Panc1 (cell line): ENCODE measurements at regions not wholly inside any gene's neighbourhood (a gene's known extent, or its start where the extent isn't known, plus 50 kb on each side); places are given as distances from the start of the nearest gene placed in this dataset.

Experiments
- ATAC-seq: fragments of 200-7000 bp; cut with Tn5 transposase; 2 replicates; pipeline ENCODE4 v1.9.1; 2020; ENCODE audit warnings: mild to moderate bottlenecking, moderate library complexity
- BruUV-seq: library from RNA; stranded (reverse); fragments of 400-500 nt; replicated peaks from 2 replicates; lab custom pipeline; 2021; lab: Mats Ljungman, UMichigan
- CTCF ChIA-PET: fragments of 300-600 bp; sonication (Branson Sonifier 250); formaldehyde crosslinking; loops from one replicate; lab custom pipeline; 2022; ENCODE audit warnings: antibody characterized with exemption; lab: Charles Lee
- POLR2A ChIA-PET: fragments of 300-600 bp; sonication (Branson Sonifier 250); formaldehyde crosslinking; loops from one replicate; lab custom pipeline; 2022; ENCODE audit warnings: antibody characterized with exemption; lab: Charles Lee
- DNase-seq: peaks from one replicate; pipeline ENCODE4 v3.0.0-alpha.2; 2010; ENCODE audit warnings: low read depth, low spot score
- H3K27ac ChIP-seq: 2 replicates; pipeline ENCODE4 v1.5.1; 2011; ENCODE audit warnings: mild to moderate bottlenecking, low read length, inconsistent platforms
- H3K27me3 ChIP-seq: fragments of 200-500 bp; sonication (Bioruptor generic); 2 replicates; pipeline ENCODE4 v1.6.0; 2014; ENCODE audit warnings: low read length, inconsistent platforms; ENCODE audit not compliant: control insufficient read depth, insufficient read depth
- H3K36me3 ChIP-seq: fragments of 200-500 bp; sonication (Bioruptor generic); 2 replicates; pipeline ENCODE4 v1.5.1; 2014; ENCODE audit warnings: inconsistent platforms, mild to moderate bottlenecking, low read length, moderate library complexity; ENCODE audit not compliant: control insufficient read depth, insufficient read depth
- H3K4me1 ChIP-seq: 2 replicates; pipeline ENCODE4 v1.5.1; 2011; ENCODE audit warnings: inconsistent platforms, mild to moderate bottlenecking, low read length, moderate library complexity; ENCODE audit not compliant: control insufficient read depth, insufficient read depth
- H3K4me3 ChIP-seq, 2 experiments: 2 replicates each; pipeline ENCODE4 v1.5.1; 2011 to 2012; ENCODE audit warnings: low read depth in 2 of 2, low read length in 2 of 2, mild to moderate bottlenecking in 2 of 2, inconsistent platforms in 1 of 2, moderate library complexity in 1 of 2
- H3K9me3 ChIP-seq: fragments of 200-500 bp; sonication (Bioruptor generic); 2 replicates; pipeline ENCODE4 v1.5.1; 2014; ENCODE audit warnings: low read depth, mild to moderate bottlenecking, inconsistent platforms, low read length, moderate library complexity; ENCODE audit not compliant: control insufficient read depth, insufficient read depth
- CTCF ChIP-seq: fragments of 450-650 bp; IDR thresholded peaks from 2 replicates; pipeline ENCODE4 v1.5.1; 2017; ENCODE audit warnings: mild to moderate bottlenecking
- POLR2AphosphoS5 ChIP-seq: IDR thresholded peaks from 2 replicates; pipeline ENCODE4 v1.6.1; 2012; ENCODE audit warnings: mild to moderate bottlenecking, low read depth, low read length, moderate library complexity
- REST ChIP-seq, 2 experiments: IDR thresholded peaks; 2 replicates each; pipeline ENCODE4 v1.6.1; 2011 to 2012; ENCODE audit warnings: low read depth in 2 of 2, control low read depth in 1 of 2, low read length in 1 of 2, mild to moderate bottlenecking in 1 of 2, moderate library complexity in 1 of 2; ENCODE audit not compliant: insufficient read depth in 1 of 2
- SIN3A ChIP-seq: IDR thresholded peaks from 2 replicates; pipeline ENCODE4 v1.6.1; 2012; ENCODE audit warnings: low read depth, mild to moderate bottlenecking, low read length, moderate library complexity, borderline replicate concordance; ENCODE audit not compliant: insufficient read depth
- TCF7L2 ChIP-seq: IDR thresholded peaks from 2 replicates; pipeline ENCODE4 v1.6.1; 2011; ENCODE audit warnings: mild to moderate bottlenecking, low read depth, low read length, inconsistent platforms
- in situ Hi-C: cut with HindIII; loops from 2 replicates; pipeline ENCODE4 v1.10.0; 2016; ENCODE audit warnings: low sequenced_read_pairs, low pct_unique_long_range_greater_than_20kb
- intact Hi-C: fragments of 100-400 bp; cut with micrococcal nuclease; formaldehyde crosslinking; loops from one replicate; pipeline ENCODE4 v1.10.0; 2022; ENCODE audit not compliant: unreplicated experiment

- no peaks in the 10 kb centered on the region for H3K36me3 ChIP-seq
- in situ Hi-C loops: no loop called here
- TF ChIP-seq REST (IDR thresholded peaks at IDR 0.05; ENCODE audit: insufficient read depth in 1 of 2, low read depth in 2 of 2, low read length in 1 of 2) (no peak), POLR2AphosphoS5 (no peak), SIN3A (no peak), CTCF (no peak), TCF7L2 (no peak)
- H3K4me3 ChIP-seq: no peak overlapping the region
- CTCF ChIA-PET: no interaction called here
- H3K27ac ChIP-seq: no peak overlapping the region
- POLR2A ChIA-PET: no interaction called here
- H3K9me3 ChIP-seq: no peaks in the 10 kb centered on the region
- DNase-seq (no peak), ATAC-seq (no peak)
- no TSS peak for BruUV-seq
- H3K4me1 ChIP-seq: no peaks in the 10 kb centered on the region
- intact Hi-C loops: no loop called here
- no peaks in the 10 kb centered on the region for H3K27me3 ChIP-seq
Measured at GRCh38 chr3:144033240-144033589, 61.6 kb downstream of the DIPK2A start.

GRCh38 chr3:144033863-144034262 lies 62.2 kb downstream of the DIPK2A start:
- no peaks in the 10 kb centered on the region for H3K27me3 ChIP-seq
- ATAC-seq (no peak), DNase-seq (no peak)
- H3K36me3 ChIP-seq: no peaks in the 10 kb centered on the region
- ChIA-PET POLR2A (no interaction called here), CTCF (no interaction called here)
- H3K4me3 ChIP-seq: no peak overlapping the region
- H3K9me3 ChIP-seq: no peaks in the 10 kb centered on the region
- in situ Hi-C loops: no loop called here
- no TSS peak for BruUV-seq
- intact Hi-C loops: no loop called here
- H3K27ac ChIP-seq: no peak overlapping the region
- TF ChIP-seq SIN3A: no peak
- TF ChIP-seq POLR2AphosphoS5: no peak
- no peak for TF ChIP-seq TCF7L2
- no peak for TF ChIP-seq REST (IDR thresholded peaks at IDR 0.05; ENCODE audit: insufficient read depth in 1 of 2, low read depth in 2 of 2, low read length in 1 of 2)
- no peak for TF ChIP-seq CTCF
- no peaks in the 10 kb centered on the region for H3K4me1 ChIP-seq
